Testis (tissue), 2 donors: ENCODE measurements at regions not wholly inside any gene's neighbourhood (a gene's known extent, or its start where the extent isn't known, plus 50 kb on each side); places are given as distances from the start of the nearest gene placed in this dataset.

Source experiments
- POLR2A ChIP-seq: fragments of 450-650 bp; IDR thresholded peaks from one replicate; pipeline ENCODE4 v1.6.1; 2017; ENCODE audit warnings: antibody characterized with exemption, mild to moderate bottlenecking, moderate library complexity
- TF ChIP-seq, protein P1 (sequence below), 3 experiments: fragments of 450-650 bp in 2 of 3; fragments of 200-600 bp in 1 of 3; sonication (generic) in 1 of 3; IDR thresholded peaks; one replicate each; pipeline ENCODE4 v1.5.1; 2016 to 2019; ENCODE audit warnings: antibody characterized with exemption in 3 of 3, mild to moderate bottlenecking in 2 of 3, moderate library complexity in 1 of 3

- TF ChIP-seq, protein P1, sequence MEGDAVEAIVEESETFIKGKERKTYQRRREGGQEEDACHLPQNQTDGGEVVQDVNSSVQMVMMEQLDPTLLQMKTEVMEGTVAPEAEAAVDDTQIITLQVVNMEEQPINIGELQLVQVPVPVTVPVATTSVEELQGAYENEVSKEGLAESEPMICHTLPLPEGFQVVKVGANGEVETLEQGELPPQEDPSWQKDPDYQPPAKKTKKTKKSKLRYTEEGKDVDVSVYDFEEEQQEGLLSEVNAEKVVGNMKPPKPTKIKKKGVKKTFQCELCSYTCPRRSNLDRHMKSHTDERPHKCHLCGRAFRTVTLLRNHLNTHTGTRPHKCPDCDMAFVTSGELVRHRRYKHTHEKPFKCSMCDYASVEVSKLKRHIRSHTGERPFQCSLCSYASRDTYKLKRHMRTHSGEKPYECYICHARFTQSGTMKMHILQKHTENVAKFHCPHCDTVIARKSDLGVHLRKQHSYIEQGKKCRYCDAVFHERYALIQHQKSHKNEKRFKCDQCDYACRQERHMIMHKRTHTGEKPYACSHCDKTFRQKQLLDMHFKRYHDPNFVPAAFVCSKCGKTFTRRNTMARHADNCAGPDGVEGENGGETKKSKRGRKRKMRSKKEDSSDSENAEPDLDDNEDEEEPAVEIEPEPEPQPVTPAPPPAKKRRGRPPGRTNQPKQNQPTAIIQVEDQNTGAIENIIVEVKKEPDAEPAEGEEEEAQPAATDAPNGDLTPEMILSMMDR (IDR thresholded peaks at IDR 0.05), result no peak
- TF ChIP-seq POLR2A, result no peak
Measured at GRCh38 chr4:153110739-153111138, 93.5 kb upstream of the TRIM2 start.
